Sigmoid colon (tissue), 4 donors: ENCODE measurements at regions not wholly inside any gene's neighbourhood (a gene's known extent, or its start where the extent isn't known, plus 50 kb on each side); places are given as distances from the start of the nearest gene placed in this dataset.

Experiments used
- POLR2A ChIP-seq, 2 donors: fragments of 450-650 bp; IDR thresholded peaks; one replicate each; pipeline ENCODE4 v1.6.1; 2016; ENCODE audit warnings: antibody characterized with exemption in 2 of 2, mild to moderate bottlenecking in 2 of 2, moderate library complexity in 2 of 2
- POLR2AphosphoS5 ChIP-seq, 4 donors: sonication (generic); formaldehyde crosslinking; IDR thresholded peaks; one replicate each; pipeline ENCODE4 v1.6.1; 2017; ENCODE audit warnings: antibody characterized with exemption in 4 of 4
- TF ChIP-seq, protein P1 (sequence below), 4 experiments: fragments of 450-650 bp in 3 of 4; fragments of 200-600 bp in 1 of 4; IDR thresholded peaks; one replicate each; pipeline ENCODE4 v1.5.1; 2016 to 2019; ENCODE audit warnings: antibody characterized with exemption in 4 of 4, mild to moderate bottlenecking in 3 of 4, moderate library complexity in 2 of 4

- TF ChIP-seq, protein P1, sequence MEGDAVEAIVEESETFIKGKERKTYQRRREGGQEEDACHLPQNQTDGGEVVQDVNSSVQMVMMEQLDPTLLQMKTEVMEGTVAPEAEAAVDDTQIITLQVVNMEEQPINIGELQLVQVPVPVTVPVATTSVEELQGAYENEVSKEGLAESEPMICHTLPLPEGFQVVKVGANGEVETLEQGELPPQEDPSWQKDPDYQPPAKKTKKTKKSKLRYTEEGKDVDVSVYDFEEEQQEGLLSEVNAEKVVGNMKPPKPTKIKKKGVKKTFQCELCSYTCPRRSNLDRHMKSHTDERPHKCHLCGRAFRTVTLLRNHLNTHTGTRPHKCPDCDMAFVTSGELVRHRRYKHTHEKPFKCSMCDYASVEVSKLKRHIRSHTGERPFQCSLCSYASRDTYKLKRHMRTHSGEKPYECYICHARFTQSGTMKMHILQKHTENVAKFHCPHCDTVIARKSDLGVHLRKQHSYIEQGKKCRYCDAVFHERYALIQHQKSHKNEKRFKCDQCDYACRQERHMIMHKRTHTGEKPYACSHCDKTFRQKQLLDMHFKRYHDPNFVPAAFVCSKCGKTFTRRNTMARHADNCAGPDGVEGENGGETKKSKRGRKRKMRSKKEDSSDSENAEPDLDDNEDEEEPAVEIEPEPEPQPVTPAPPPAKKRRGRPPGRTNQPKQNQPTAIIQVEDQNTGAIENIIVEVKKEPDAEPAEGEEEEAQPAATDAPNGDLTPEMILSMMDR (IDR thresholded peaks at IDR 0.05) = no peak
- TF ChIP-seq POLR2AphosphoS5 (IDR thresholded peaks at IDR 0.05) (no peak), POLR2A (IDR thresholded peaks at IDR 0.05) (no peak)
Measured at GRCh38 chr2:226487573-226487972, 312.0 kb downstream of the IRS1 start.
